ENCODE measurements at regions not wholly inside any gene's neighbourhood (a gene's known extent, or its start where the extent isn't known, plus 50 kb on each side); places are given as distances from the start of the nearest gene placed in this dataset.

DNA sequence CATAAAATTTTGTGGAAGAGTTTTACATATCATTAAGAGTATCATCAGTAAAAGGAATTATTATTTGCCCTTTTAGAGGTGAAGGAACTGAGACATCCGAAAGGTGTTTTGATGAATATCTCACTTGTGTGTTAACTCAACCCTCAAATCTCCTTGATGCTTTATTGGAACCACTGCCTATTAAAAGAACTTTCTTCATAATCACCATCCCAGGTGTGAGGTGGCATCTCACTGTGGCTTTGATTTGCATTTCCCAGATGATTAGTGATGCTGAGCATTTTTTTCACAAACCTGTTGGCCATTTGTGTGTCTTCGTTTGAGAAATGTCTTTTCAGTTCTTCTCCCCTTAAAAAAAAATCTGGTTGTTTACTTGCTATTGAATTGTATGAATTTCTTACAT is 134.0 kb upstream of the SYN3 start:
- Histone ChIP-seq H3K9ac (no peak overlapping the region), H4K20me1 (ENCODE audit: insufficient read depth) (no peaks in the 10 kb centered on the region), H3K79me2 (ENCODE audit: insufficient read depth, low read depth) (no peaks in the 10 kb centered on the region), H3K27ac (peak overlapping the region; percentile 3; the same call in 1 of the 2 replicates), H3K4me2 (no peak overlapping the region; the same call in 1 of the 2 replicates), H2AFZ (ENCODE audit: low read depth) (no peak overlapping the region), H3K36me3 (ENCODE audit: insufficient read depth) (no peaks in the 10 kb centered on the region), H3K27me3 (ENCODE audit: insufficient read depth, low read depth) (no peaks in the 10 kb centered on the region), H3K4me3 (IDR thresholded peaks at IDR 0.05; ENCODE audit: insufficient read depth, low read depth, low read length) (no peak overlapping the region), H3K4me1 (ENCODE audit: low read depth, poor library complexity, severe bottlenecking) (peaks cover 35% of the 10 kb centered on the region)
- TF ChIP-seq, protein P1, sequence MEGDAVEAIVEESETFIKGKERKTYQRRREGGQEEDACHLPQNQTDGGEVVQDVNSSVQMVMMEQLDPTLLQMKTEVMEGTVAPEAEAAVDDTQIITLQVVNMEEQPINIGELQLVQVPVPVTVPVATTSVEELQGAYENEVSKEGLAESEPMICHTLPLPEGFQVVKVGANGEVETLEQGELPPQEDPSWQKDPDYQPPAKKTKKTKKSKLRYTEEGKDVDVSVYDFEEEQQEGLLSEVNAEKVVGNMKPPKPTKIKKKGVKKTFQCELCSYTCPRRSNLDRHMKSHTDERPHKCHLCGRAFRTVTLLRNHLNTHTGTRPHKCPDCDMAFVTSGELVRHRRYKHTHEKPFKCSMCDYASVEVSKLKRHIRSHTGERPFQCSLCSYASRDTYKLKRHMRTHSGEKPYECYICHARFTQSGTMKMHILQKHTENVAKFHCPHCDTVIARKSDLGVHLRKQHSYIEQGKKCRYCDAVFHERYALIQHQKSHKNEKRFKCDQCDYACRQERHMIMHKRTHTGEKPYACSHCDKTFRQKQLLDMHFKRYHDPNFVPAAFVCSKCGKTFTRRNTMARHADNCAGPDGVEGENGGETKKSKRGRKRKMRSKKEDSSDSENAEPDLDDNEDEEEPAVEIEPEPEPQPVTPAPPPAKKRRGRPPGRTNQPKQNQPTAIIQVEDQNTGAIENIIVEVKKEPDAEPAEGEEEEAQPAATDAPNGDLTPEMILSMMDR (conservative IDR thresholded peaks at IDR 0.05; ENCODE audit: low read depth, low read length), result no peak

DNA sequence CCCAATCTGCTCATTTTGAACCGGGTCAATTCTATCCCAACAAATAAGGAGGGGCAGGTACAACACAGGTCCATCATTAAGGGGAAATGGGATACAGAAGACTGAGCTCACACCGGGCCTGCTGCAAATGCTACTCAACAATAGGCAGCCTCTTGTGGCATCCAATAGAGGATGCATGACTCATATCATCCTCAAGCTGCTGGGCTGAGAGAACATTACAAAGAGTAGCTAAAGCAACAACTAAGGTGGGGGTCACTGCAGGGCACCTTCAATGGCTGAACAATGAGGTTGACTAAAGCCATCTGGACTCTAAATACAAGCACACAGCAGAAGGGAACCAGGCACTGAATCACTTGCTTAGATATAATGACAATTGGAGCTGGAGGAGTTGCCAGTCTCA is 130.1 kb upstream of the SYN3 start:
- Histone ChIP-seq H3K36me3 (ENCODE audit: insufficient read depth) (no peaks in the 10 kb centered on the region), H2AFZ (ENCODE audit: low read depth) (no peak overlapping the region), H3K4me2 (no peak overlapping the region), H3K4me1 (ENCODE audit: low read depth, poor library complexity, severe bottlenecking) (peaks cover 35% of the 10 kb centered on the region), H3K27ac (no peak overlapping the region), H3K27me3 (ENCODE audit: insufficient read depth, low read depth) (no peaks in the 10 kb centered on the region), H3K79me2 (ENCODE audit: insufficient read depth, low read depth) (no peaks in the 10 kb centered on the region), H4K20me1 (ENCODE audit: insufficient read depth) (no peaks in the 10 kb centered on the region), H3K9ac (no peak overlapping the region), H3K4me3 (IDR thresholded peaks at IDR 0.05; ENCODE audit: insufficient read depth, low read depth, low read length) (no peak overlapping the region)
- TF ChIP-seq, protein P1 (conservative IDR thresholded peaks at IDR 0.05; ENCODE audit: low read depth, low read length), result no peak

DNA sequence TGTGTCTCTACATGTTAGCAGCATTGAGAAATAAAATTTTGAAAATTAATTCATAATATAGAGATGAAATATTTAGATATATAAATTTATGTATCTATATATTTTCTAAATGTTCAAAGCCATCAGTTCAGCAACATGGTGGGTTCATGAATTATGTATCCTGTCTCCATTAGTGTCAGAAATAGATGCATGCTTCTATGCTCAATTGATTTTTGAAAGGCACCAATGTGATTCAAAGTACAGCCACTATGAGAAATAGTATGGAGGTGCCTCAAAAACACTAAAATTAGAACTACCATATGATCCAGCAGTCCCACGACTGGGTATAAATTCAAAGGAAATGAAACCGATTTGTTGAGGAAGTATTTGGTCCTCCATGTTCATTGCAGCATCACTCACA is 128.6 kb upstream of the SYN3 start:
- Histone ChIP-seq H3K27me3 (ENCODE audit: insufficient read depth, low read depth) (no peaks in the 10 kb centered on the region), H3K36me3 (ENCODE audit: insufficient read depth) (no peaks in the 10 kb centered on the region), H3K27ac (no peak overlapping the region), H4K20me1 (ENCODE audit: insufficient read depth) (no peaks in the 10 kb centered on the region), H3K79me2 (ENCODE audit: insufficient read depth, low read depth) (no peaks in the 10 kb centered on the region), H3K4me2 (no peak overlapping the region), H3K4me3 (IDR thresholded peaks at IDR 0.05; ENCODE audit: insufficient read depth, low read depth, low read length) (no peak overlapping the region), H3K4me1 (ENCODE audit: low read depth, poor library complexity, severe bottlenecking) (peaks cover 21% of the 10 kb centered on the region), H3K9ac (no peak overlapping the region), H2AFZ (ENCODE audit: low read depth) (no peak overlapping the region)
- TF ChIP-seq, protein P1 (conservative IDR thresholded peaks at IDR 0.05; ENCODE audit: low read depth, low read length), result no peak

DNA sequence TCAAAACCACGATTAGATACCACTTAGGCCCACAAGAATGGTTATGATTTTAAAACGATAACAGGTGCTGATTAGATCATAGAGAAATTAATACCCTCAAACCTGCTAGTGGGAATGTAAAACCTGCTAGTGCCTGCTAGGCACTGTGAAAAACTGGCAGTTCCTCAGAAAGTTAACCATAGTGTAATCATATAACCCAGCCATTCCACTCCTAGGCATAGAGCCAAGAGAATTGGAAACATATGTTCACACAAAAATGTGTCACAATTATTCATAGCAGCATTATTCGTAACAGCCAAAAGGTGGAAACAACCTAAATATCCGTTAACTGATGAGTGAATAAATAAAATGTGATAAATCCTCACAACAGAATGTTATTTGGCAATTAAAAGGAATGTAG is 122.2 kb upstream of the SYN3 start:
- Histone ChIP-seq H3K36me3 (ENCODE audit: insufficient read depth) (no peaks in the 10 kb centered on the region), H3K27ac (no peak overlapping the region), H3K79me2 (ENCODE audit: insufficient read depth, low read depth) (no peaks in the 10 kb centered on the region), H2AFZ (ENCODE audit: low read depth) (no peak overlapping the region), H3K4me1 (ENCODE audit: low read depth, poor library complexity, severe bottlenecking) (no peaks in the 10 kb centered on the region), H3K9ac (no peak overlapping the region), H3K4me3 (IDR thresholded peaks at IDR 0.05; ENCODE audit: insufficient read depth, low read depth, low read length) (no peak overlapping the region), H3K27me3 (ENCODE audit: insufficient read depth, low read depth) (no peaks in the 10 kb centered on the region), H4K20me1 (ENCODE audit: insufficient read depth) (no peaks in the 10 kb centered on the region), H3K4me2 (no peak overlapping the region)
- TF ChIP-seq, protein P1 (conservative IDR thresholded peaks at IDR 0.05; ENCODE audit: low read depth, low read length), result no peak

Measured in KMS-11 (cell line).